Spinal cord (tissue), 9 donors: ENCODE measurements at regions not wholly inside any gene's neighbourhood (a gene's known extent, or its start where the extent isn't known, plus 50 kb on each side); places are given as distances from the start of the nearest gene placed in this dataset.

Source experiments
- DNase-seq, 6 donors: peaks; one replicate each; pipeline versions ENCODE4 v3.0.0 to v3.0.0-alpha.2; 2013 to 2015; ENCODE audit warnings: low spot score in 6 of 6, low read depth in 4 of 6
- H3K27ac ChIP-seq: one replicate; pipeline ENCODE4 v1.5.1; 2013; ENCODE audit warnings: low read depth, low read length, control low read depth
- H3K27me3 ChIP-seq: one replicate; pipeline ENCODE4 v1.6.1; 2013; ENCODE audit warnings: low read length; ENCODE audit not compliant: control insufficient read depth, insufficient read depth
- H3K36me3 ChIP-seq: one replicate; pipeline ENCODE4 v1.6.1; 2013; ENCODE audit warnings: low read length; ENCODE audit not compliant: control insufficient read depth, insufficient read depth
- H3K4me1 ChIP-seq: one replicate; pipeline ENCODE4 v1.6.1; 2013; ENCODE audit warnings: low read length; ENCODE audit not compliant: control insufficient read depth, insufficient read depth
- H3K4me3 ChIP-seq: one replicate; pipeline ENCODE4 v1.5.1; 2013; ENCODE audit warnings: low read depth, low read length, control low read depth
- H3K9me3 ChIP-seq: one replicate; pipeline ENCODE4 v1.6.1; 2013; ENCODE audit warnings: low read length; ENCODE audit not compliant: control insufficient read depth, insufficient read depth
- WGBS: methylation state at CpG from one replicate; pipeline ENCODE4 v1.1.5; 2013; ENCODE audit warnings: missing lambda C conversion rate; ENCODE audit not compliant: insufficient coverage; 5-methylcytosine and 5-hydroxymethylcytosine counted together
- donor health status: healthy.

- Histone ChIP-seq H3K27ac (no peak overlapping the region), H3K4me3 (no peak overlapping the region), H3K9me3 (no peaks in the 10 kb centered on the region), H3K27me3 (no peaks in the 10 kb centered on the region), H3K4me1 (no peaks in the 10 kb centered on the region), H3K36me3 (no peaks in the 10 kb centered on the region)
- no CpG with 5 or more reads among the region's 2 CpGs for WGBS
- DNase-seq = no peak
Measured at GRCh38 chr11:42311944-42312343, 852.5 kb upstream of the LRRC4C start.

GRCh38 chr11:42315267-42315666 lies 855.8 kb upstream of the LRRC4C start:
- H3K27ac ChIP-seq = no peak overlapping the region
- WGBS = 80% methylated on average over 1 of the region's 1 CpG
- H3K4me3 ChIP-seq = no peak overlapping the region
- H3K4me1 ChIP-seq = no peaks in the 10 kb centered on the region
- H3K36me3 ChIP-seq = no peaks in the 10 kb centered on the region
- H3K9me3 ChIP-seq = no peaks in the 10 kb centered on the region
- no peak for DNase-seq
- no peaks in the 10 kb centered on the region for H3K27me3 ChIP-seq

DNA sequence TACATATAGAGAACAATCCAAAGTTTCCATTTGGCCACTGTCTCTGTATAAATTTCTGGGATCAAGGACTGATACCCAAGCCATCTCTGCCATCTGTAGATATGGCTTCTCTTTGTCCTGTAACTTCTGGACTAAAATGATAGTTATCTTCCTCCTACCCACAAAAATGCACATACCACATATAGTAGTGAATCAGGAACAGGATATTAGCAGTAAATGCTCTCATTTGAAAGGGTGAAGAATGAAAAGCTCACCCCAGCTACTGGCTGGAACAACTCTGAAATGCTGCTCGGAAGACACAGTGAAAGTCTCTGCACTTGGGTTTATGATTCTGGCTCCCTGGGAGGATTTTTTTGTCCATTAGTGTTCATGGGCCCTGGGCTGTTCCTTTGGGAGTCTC lies 856.4 kb upstream of the LRRC4C start:
- Histone ChIP-seq H3K4me3 (no peak overlapping the region), H3K27ac (no peak overlapping the region), H3K9me3 (no peaks in the 10 kb centered on the region), H3K4me1 (peaks cover under 1% of the 10 kb centered on the region), H3K36me3 (no peaks in the 10 kb centered on the region), H3K27me3 (no peaks in the 10 kb centered on the region)
- DNase-seq = no peak
- WGBS = no CpG with 5 or more reads among the region's 1 CpG

- H3K27ac ChIP-seq = no peak overlapping the region
- peaks cover 2% of the 10 kb centered on the region for H3K4me1 ChIP-seq
- no peaks in the 10 kb centered on the region for H3K9me3 ChIP-seq
- DNase-seq = no peak
- no peaks in the 10 kb centered on the region for H3K36me3 ChIP-seq
- no peaks in the 10 kb centered on the region for H3K27me3 ChIP-seq
- no peak overlapping the region for H3K4me3 ChIP-seq
Measured at GRCh38 chr11:42319921-42320320, 860.5 kb upstream of the LRRC4C start.

DNA sequence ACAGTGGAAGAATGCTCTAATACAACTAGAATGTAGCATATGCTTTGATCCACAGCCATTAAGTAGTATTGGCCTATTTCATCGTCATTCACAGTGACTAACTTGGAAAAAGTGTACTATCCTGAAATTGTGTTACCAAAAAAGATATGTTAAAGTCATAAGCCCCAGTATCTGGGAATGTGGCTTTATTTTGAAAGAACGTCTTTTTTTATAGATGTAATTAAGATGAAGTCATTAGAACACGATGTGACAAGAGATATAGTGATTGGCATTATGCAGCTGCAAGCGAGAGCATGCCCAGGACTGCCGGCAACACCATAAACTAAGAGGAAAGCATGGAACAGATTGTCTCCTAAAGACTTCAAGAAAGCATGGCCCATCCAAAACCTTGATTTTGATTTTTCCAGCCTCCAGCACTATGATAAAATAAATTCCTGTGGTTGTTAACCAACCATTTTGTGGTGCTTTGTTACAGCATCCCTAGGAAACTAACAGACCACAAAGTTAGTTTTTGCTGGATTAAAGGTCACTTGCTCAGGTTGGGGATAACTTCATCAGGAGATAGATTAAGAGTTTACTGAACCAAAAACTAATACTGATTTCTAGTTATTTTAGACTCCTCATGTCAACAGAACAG lies 870.6 kb upstream of the LRRC4C start:
- no peaks in the 10 kb centered on the region for H3K9me3 ChIP-seq
- WGBS = 66% methylated on average over 4 of the region's 5 CpGs

GRCh38 chr11:42337786-42338455 lies 878.5 kb upstream of the LRRC4C start:
- Histone ChIP-seq H3K4me3 (no peak overlapping the region), H3K4me1 (no peaks in the 10 kb centered on the region), H3K27ac (no peak overlapping the region), H3K36me3 (no peaks in the 10 kb centered on the region), H3K27me3 (no peaks in the 10 kb centered on the region), H3K9me3 (peaks cover 4% of the 10 kb centered on the region)
- 52% methylated on average over 4 of the region's 4 CpGs for WGBS
- DNase-seq = peak in 2 of 6 donors; percentile 10 to 67

More for the DNA sequence above, 870.6 kb upstream of the LRRC4C start:
- Histone ChIP-seq H3K4me1 (no peaks in the 10 kb centered on the region), H3K4me3 (no peak overlapping the region), H3K36me3 (no peaks in the 10 kb centered on the region), H3K27me3 (no peaks in the 10 kb centered on the region), H3K27ac (no peak overlapping the region)
- DNase-seq = no peak

GRCh38 chr11:42344204-42344792 lies 884.8 kb upstream of the LRRC4C start:
- Histone ChIP-seq H3K36me3 (no peaks in the 10 kb centered on the region), H3K4me3 (no peak overlapping the region), H3K4me1 (no peaks in the 10 kb centered on the region), H3K9me3 (no peaks in the 10 kb centered on the region), H3K27me3 (no peaks in the 10 kb centered on the region), H3K27ac (no peak overlapping the region)
- DNase-seq = no peak
- WGBS = 96% methylated on average over 25 of the region's 25 CpGs

- Histone ChIP-seq H3K9me3 (no peaks in the 10 kb centered on the region), H3K27ac (no peak overlapping the region), H3K4me1 (no peaks in the 10 kb centered on the region), H3K36me3 (no peaks in the 10 kb centered on the region), H3K4me3 (no peak overlapping the region), H3K27me3 (no peaks in the 10 kb centered on the region)
- DNase-seq = no peak
Measured at GRCh38 chr11:42345933-42346332, 886.5 kb upstream of the LRRC4C start.

- WGBS = no CpG with 5 or more reads among the region's 2 CpGs
- no peaks in the 10 kb centered on the region for H3K4me1 ChIP-seq
- no peaks in the 10 kb centered on the region for H3K36me3 ChIP-seq
- no peak overlapping the region for H3K4me3 ChIP-seq
- H3K27me3 ChIP-seq = no peaks in the 10 kb centered on the region
- no peak overlapping the region for H3K27ac ChIP-seq
- H3K9me3 ChIP-seq = peaks cover 2% of the 10 kb centered on the region
- peak in 1 of 6 donors; percentile 60 for DNase-seq
Measured at GRCh38 chr11:42363701-42364100, 904.2 kb upstream of the LRRC4C start.

- no peak overlapping the region for H3K27ac ChIP-seq
- no peaks in the 10 kb centered on the region for H3K9me3 ChIP-seq
- DNase-seq = peak in 1 of 6 donors; percentile 25
- no peaks in the 10 kb centered on the region for H3K27me3 ChIP-seq
- no peaks in the 10 kb centered on the region for H3K4me1 ChIP-seq
- no peak overlapping the region for H3K4me3 ChIP-seq
- H3K36me3 ChIP-seq = no peaks in the 10 kb centered on the region
Measured at GRCh38 chr11:42390116-42390515, 921.7 kb upstream of the API5 start.
